Breast epithelium (tissue), 3 donors: ENCODE measurements at regions not wholly inside any gene's neighbourhood (a gene's known extent, or its start where the extent isn't known, plus 50 kb on each side); places are given as distances from the start of the nearest gene placed in this dataset.

ENCODE experiments used
- POLR2A ChIP-seq: fragments of 450-650 bp; IDR thresholded peaks from one replicate; pipeline ENCODE4 v1.6.1; 2016; ENCODE audit warnings: antibody characterized with exemption, mild to moderate bottlenecking, moderate library complexity
- POLR2AphosphoS5 ChIP-seq, 3 donors: sonication (generic); formaldehyde crosslinking; IDR thresholded peaks; one replicate each; pipeline ENCODE4 v1.6.1; 2017; ENCODE audit warnings: antibody characterized with exemption in 3 of 3

- TF ChIP-seq POLR2AphosphoS5 (IDR thresholded peaks at IDR 0.05) (no peak), POLR2A (no peak)
These were observed 100.4 kb upstream of the ZNF644 start for GRCh38 chr1:91122106-91122717.
